ENCODE measurements at regions not wholly inside any gene's neighbourhood (a gene's known extent, or its start where the extent isn't known, plus 50 kb on each side); places are given as distances from the start of the nearest gene placed in this dataset.
"Not testable (repeated sequence)": the region's sequence is repeated elsewhere in the genome, so short reads cannot be mapped to it uniquely, and the experiment has no call there.

DNA sequence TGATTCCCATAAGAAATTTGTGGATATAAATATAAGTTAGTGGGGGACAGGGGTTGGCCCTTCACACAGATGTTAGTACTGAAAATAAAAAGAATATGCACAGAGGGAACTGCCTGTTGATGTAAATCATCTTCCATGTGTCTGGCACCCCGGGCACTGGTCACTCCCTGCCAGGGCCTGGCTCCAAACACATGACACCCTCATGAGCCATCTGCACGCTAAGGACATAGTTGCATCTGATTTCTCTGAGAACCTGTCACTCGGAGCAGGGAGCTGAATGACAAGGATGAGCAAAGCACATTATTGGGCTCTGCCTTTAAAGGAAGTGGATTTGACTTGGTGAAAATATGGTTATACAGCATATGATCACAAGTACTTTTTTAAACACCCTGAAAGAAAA, 66.2 kb upstream of the TSC22D2 start:
- DNase-seq (ENCODE audit: low read depth): no peak
- TF ChIP-seq, protein P1, sequence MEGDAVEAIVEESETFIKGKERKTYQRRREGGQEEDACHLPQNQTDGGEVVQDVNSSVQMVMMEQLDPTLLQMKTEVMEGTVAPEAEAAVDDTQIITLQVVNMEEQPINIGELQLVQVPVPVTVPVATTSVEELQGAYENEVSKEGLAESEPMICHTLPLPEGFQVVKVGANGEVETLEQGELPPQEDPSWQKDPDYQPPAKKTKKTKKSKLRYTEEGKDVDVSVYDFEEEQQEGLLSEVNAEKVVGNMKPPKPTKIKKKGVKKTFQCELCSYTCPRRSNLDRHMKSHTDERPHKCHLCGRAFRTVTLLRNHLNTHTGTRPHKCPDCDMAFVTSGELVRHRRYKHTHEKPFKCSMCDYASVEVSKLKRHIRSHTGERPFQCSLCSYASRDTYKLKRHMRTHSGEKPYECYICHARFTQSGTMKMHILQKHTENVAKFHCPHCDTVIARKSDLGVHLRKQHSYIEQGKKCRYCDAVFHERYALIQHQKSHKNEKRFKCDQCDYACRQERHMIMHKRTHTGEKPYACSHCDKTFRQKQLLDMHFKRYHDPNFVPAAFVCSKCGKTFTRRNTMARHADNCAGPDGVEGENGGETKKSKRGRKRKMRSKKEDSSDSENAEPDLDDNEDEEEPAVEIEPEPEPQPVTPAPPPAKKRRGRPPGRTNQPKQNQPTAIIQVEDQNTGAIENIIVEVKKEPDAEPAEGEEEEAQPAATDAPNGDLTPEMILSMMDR (IDR thresholded peaks at IDR 0.05; ENCODE audit: control insufficient read depth, extremely low read depth, insufficient read depth): no peak
- no peak overlapping the region for H3K4me3 ChIP-seq (ENCODE audit: low read depth, low read length)

DNA sequence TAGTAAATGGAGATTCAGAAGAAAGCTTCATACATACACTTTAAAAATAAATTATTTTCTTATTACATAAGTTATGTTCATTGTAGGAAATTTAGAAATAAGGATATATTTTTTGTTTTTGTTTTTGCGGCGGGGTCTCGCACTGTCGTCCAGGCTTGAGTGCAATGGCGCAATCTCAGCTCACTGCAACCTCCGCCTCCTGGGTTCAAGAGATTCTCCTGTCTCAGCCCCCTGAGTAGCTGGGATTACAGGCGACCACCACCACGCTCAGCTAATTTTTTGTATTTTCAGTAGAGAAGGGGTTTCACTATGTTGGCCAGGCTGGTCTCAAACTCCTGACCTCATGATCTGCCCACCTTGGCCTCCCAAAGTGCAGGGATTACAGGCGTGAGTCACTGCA, 71.7 kb upstream of the TSC22D2 start:
- not testable (repeated sequence) for DNase-seq (ENCODE audit: low read depth); H3K4me3 ChIP-seq (ENCODE audit: low read depth, low read length)

DNA sequence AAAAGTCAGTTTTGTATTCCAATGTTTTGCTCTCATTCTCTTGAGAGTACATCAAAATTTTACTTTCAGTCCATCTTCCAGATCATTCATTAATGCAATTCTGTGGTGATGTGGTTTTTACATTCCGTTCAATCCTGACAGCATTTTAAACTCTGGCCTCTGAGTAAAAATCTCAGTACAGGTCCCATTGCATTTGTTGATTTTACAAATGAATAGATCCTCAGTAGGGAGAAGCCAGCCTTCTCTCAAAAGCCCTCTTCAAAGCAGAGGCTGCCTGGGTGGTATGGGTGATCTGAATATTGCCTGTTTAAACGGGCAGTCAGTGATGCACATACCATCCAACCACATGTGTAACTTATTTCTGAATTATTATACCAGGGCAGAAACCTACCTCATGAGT, 72.5 kb upstream of the TSC22D2 start:
- TF ChIP-seq, protein P1 (IDR thresholded peaks at IDR 0.05; ENCODE audit: control insufficient read depth, extremely low read depth, insufficient read depth): no peak
- no peak for DNase-seq (ENCODE audit: low read depth)
- H3K4me3 ChIP-seq (ENCODE audit: low read depth, low read length): no peak overlapping the region

DNA sequence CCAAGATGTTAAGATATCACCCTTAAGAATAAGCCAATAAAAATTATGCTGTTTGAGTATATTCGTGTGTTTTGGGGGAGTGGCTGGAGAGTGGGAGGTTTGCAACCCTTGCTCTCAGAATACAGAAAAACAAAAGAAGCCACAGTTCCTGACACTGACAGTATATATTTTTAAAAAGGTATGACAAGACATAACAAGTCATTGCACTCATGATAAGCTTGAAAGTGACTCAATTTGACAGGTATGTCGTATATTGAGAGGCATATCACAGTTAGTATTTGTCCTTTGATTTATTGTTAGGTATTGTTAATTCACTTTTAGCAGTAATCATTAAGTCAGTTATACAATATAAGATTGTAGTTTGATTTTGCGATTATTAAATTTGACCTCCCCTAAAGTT, 73.1 kb upstream of the TSC22D2 start:
- H3K4me3 ChIP-seq (ENCODE audit: low read depth, low read length): no peak overlapping the region
- TF ChIP-seq, protein P1 (IDR thresholded peaks at IDR 0.05; ENCODE audit: control insufficient read depth, extremely low read depth, insufficient read depth): no peak
- no peak for DNase-seq (ENCODE audit: low read depth)

DNA sequence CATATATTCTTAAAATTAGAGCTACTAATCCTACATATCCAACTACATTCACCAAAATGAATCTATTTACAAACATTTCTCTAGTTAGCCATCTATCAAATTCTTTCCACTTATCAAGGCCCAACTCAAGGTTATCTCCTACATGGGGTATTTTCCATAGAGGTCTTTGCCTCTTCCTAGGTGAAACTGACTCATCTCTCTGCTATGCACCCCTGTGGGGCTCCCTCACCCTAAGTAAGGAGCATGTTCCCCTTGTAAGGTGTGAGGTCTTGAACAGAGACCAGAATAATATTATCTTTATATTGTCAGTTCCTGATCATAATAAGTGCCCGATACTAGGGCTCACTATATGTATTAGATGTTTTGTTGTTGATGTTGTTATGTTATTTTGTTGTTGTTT, 74.6 kb upstream of the TSC22D2 start:
- TF ChIP-seq, protein P1 (IDR thresholded peaks at IDR 0.05; ENCODE audit: control insufficient read depth, extremely low read depth, insufficient read depth): no peak
- H3K4me3 ChIP-seq (ENCODE audit: low read depth, low read length): no peak overlapping the region
- no peak for DNase-seq (ENCODE audit: low read depth)

DNA sequence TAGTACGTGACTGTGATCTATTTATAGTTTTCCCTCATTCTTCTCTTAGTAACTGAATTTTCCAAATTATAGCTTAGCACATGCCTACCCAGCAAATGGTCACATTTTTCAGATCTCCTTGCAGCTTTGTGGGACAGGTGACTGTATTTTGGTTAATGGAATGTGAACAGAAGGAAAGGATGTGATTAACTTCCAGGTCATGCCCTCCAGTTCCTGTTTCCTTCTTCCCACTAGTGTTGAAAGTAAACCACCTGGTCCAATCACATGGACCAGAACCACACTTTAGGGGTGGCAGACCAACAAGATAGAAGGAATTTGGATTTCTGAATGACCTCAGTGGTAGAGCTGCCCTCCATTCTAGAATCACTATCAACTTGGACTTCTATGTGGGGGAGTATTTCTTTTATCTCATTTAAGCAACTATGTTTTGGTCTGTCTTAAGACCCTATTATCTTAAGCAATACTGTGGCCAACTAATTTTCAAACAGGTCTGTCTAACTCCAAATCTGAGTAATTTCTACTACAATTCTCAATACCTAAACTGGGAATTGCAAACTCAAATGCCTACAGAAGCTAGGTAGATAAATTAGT, 76.0 kb upstream of the TSC22D2 start:
- TF ChIP-seq, protein P1 (IDR thresholded peaks at IDR 0.05; ENCODE audit: control insufficient read depth, extremely low read depth, insufficient read depth): no peak
- DNase-seq (ENCODE audit: low read depth): no peak
- H3K4me3 ChIP-seq (ENCODE audit: low read depth, low read length): no peak overlapping the region

DNA sequence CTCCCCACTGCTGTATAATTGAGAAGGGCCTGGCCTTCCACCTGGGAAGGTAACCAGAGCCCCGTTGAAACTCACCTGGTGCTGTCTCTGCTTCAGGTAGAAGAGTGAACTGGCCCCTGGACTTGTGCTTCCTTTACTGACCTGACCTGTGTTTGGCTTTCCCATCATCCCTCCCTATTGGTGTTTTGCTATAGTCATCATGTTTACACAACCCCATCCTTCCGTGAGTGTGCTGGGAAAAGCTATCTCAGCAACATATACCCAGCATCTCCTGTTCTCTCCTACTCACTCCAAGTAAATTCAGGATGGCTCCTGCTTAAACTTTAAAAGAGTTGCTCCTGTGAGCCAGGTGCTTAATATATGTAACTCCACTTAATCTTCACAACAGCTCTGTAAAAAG, 77.2 kb upstream of the TSC22D2 start:
- no peak for DNase-seq (ENCODE audit: low read depth)
- no peak overlapping the region for H3K4me3 ChIP-seq (ENCODE audit: low read depth, low read length)
- TF ChIP-seq, protein P1 (IDR thresholded peaks at IDR 0.05; ENCODE audit: control insufficient read depth, extremely low read depth, insufficient read depth): no peak

All from LNCaP clone FGC (cell line).